WERI-Rb-1 (cell line): ENCODE measurements at regions not wholly inside any gene's neighbourhood (a gene's known extent, or its start where the extent isn't known, plus 50 kb on each side); places are given as distances from the start of the nearest gene placed in this dataset.

Source experiments
- DNase-seq: peaks from one replicate; pipeline ENCODE4 v3.0.0-alpha.2; 2020
- H3K27ac ChIP-seq: fragments of 250-450 bp; sonication (Bioruptor Pico); 2 replicates; pipeline ENCODE4 v1.5.1; 2020; ENCODE audit warnings: mild to moderate bottlenecking, moderate library complexity
- H3K27me3 ChIP-seq: fragments of 250-450 bp; sonication (Bioruptor Pico); 2 replicates; pipeline ENCODE4 v1.5.1; 2021; ENCODE audit warnings: mild to moderate bottlenecking, low read depth, moderate library complexity; ENCODE audit not compliant: insufficient read depth, severe bottlenecking
- H3K36me3 ChIP-seq: fragments of 250-450 bp; sonication (Bioruptor Pico); 2 replicates; pipeline ENCODE4 v1.5.1; 2020; ENCODE audit warnings: mild to moderate bottlenecking, moderate library complexity
- H3K4me3 ChIP-seq: 2 replicates; pipeline ENCODE4 v1.5.1; 2011; ENCODE audit warnings: low read depth, mild to moderate bottlenecking, control low read depth, low read length
- H3K9me3 ChIP-seq: fragments of 250-450 bp; sonication (Bioruptor Pico); 2 replicates; pipeline ENCODE4 v1.5.1; 2021; ENCODE audit warnings: mild to moderate bottlenecking, moderate library complexity; ENCODE audit not compliant: severe bottlenecking
- CTCF ChIP-seq: IDR thresholded peaks from 2 replicates; pipeline ENCODE4 v1.5.1; 2011; ENCODE audit warnings: low read depth, mild to moderate bottlenecking, control low read depth, inconsistent platforms, low read length

GRCh38 chr18:46356278-46357033 is 252.3 kb downstream of the HAUS1 start:
- TF ChIP-seq CTCF = no peak
- Histone ChIP-seq H3K27me3 (no peaks in the 10 kb centered on the region), H3K27ac (no peak overlapping the region), H3K4me3 (no peak overlapping the region), H3K36me3 (no peaks in the 10 kb centered on the region; the same call in none of the 2 replicates), H3K9me3 (peaks cover 7% of the 10 kb centered on the region)
- no peak for DNase-seq

- no peaks in the 10 kb centered on the region; the same call in 1 of the 2 replicates for H3K36me3 ChIP-seq
- no peak overlapping the region for H3K4me3 ChIP-seq
- H3K27ac ChIP-seq = no peak overlapping the region
- H3K27me3 ChIP-seq = no peaks in the 10 kb centered on the region
- no peak for TF ChIP-seq CTCF
- no peak for DNase-seq
- peaks cover 7% of the 10 kb centered on the region for H3K9me3 ChIP-seq
Measured at GRCh38 chr18:46360102-46360699, 256.0 kb downstream of the HAUS1 start.

GRCh38 chr18:46360866-46361265 is 256.7 kb downstream of the HAUS1 start:
- H3K4me3 ChIP-seq = no peak overlapping the region

GRCh38 chr18:46362533-46362932 is 258.3 kb downstream of the HAUS1 start:
- no peak overlapping the region for H3K27ac ChIP-seq
- no peaks in the 10 kb centered on the region; the same call in 1 of the 2 replicates for H3K36me3 ChIP-seq
- peaks cover 7% of the 10 kb centered on the region for H3K9me3 ChIP-seq
- no peak for DNase-seq
- TF ChIP-seq CTCF = no peak
- H3K4me3 ChIP-seq = no peak overlapping the region
- no peaks in the 10 kb centered on the region for H3K27me3 ChIP-seq

More at GRCh38 chr18:46360866-46361265, 256.7 kb downstream of the HAUS1 start:
- no peak for DNase-seq
- Histone ChIP-seq H3K36me3 (no peaks in the 10 kb centered on the region; the same call in 1 of the 2 replicates), H3K27me3 (no peaks in the 10 kb centered on the region), H3K27ac (no peak overlapping the region), H3K9me3 (peaks cover 7% of the 10 kb centered on the region)
- TF ChIP-seq CTCF = no peak

- Histone ChIP-seq H3K36me3 (no peaks in the 10 kb centered on the region; the same call in 1 of the 2 replicates), H3K4me3 (no peak overlapping the region), H3K27ac (no peak overlapping the region), H3K9me3 (peaks cover 7% of the 10 kb centered on the region), H3K27me3 (no peaks in the 10 kb centered on the region)
- TF ChIP-seq CTCF = no peak
- DNase-seq = no peak
Measured at GRCh38 chr18:46364048-46364447, 259.9 kb downstream of the HAUS1 start.
